ENCODE measurements at regions not wholly inside any gene's neighbourhood (a gene's known extent, or its start where the extent isn't known, plus 50 kb on each side); places are given as distances from the start of the nearest gene placed in this dataset.

GRCh38 chr13:112152846-112153245 lies 85.9 kb downstream of the SOX1 start:
- no peaks in the 10 kb centered on the region for H3K4me1 ChIP-seq (ENCODE audit: control insufficient read depth, extremely low read depth, insufficient read depth, low read length)
- no peak overlapping the region for H3K4me2 ChIP-seq (ENCODE audit: insufficient read depth, low read length)
- no peak overlapping the region for H3K4me3 ChIP-seq (replicated peaks in 1 of 3; ENCODE audit: insufficient read depth in 1 of 3, low read depth in 1 of 3, low read length in 3 of 3)
- TF ChIP-seq GATA2 (IDR thresholded peaks at IDR 0.05; ENCODE audit: insufficient read depth, insufficient read length, low read depth, low read length) (no peak), POLR2AphosphoS5 (IDR thresholded peaks at IDR 0.05; ENCODE audit: insufficient read depth, low read depth, low read length) (no peak), FOS (IDR thresholded peaks at IDR 0.05; ENCODE audit: borderline replicate concordance, insufficient read depth, low read length) (no peak), MYC (IDR thresholded peaks at IDR 0.05; ENCODE audit: low read depth, low read length) (no peak), EZH2 (IDR thresholded peaks at IDR 0.05; ENCODE audit: borderline replicate concordance, low read depth, low read length, severe bottlenecking) (no peak), CTCF (IDR thresholded peaks at IDR 0.05; ENCODE audit: extremely low read depth in 1 of 2, insufficient read depth in 1 of 2, low read depth in 1 of 2, low read length in 2 of 2) (no peak), POLR2A (IDR thresholded peaks at IDR 0.05; ENCODE audit: low read depth, low read length) (no peak), JUN (IDR thresholded peaks at IDR 0.05; ENCODE audit: borderline replicate concordance, insufficient read depth, insufficient read length, low read depth) (no peak), MAX (IDR thresholded peaks at IDR 0.05; ENCODE audit: insufficient read depth, insufficient read length) (no peak)
- H4K20me1 ChIP-seq (replicated peaks; ENCODE audit: control insufficient read depth, extremely low read depth, insufficient read depth, low read length) = no peaks in the 10 kb centered on the region
- no peaks in the 10 kb centered on the region for H3K27me3 ChIP-seq (ENCODE audit: control insufficient read depth in 2 of 2, insufficient read depth in 2 of 2, low read length in 2 of 2)
- H3K9ac ChIP-seq (replicated peaks; ENCODE audit: extremely low read depth, insufficient read depth, low read length) = no peak overlapping the region
- no peaks in the 10 kb centered on the region for H3K9me3 ChIP-seq (replicated peaks; ENCODE audit: control insufficient read depth, insufficient read depth, low read length)
- H3K27ac ChIP-seq (ENCODE audit: insufficient read depth, low read depth, low read length) = no peak overlapping the region
- no peak for DNase-seq (ENCODE audit: low read depth, low spot score)
- ChIA-PET POLR2A (no interaction called here), CTCF (no interaction called here)
- no TSS peak for BruUV-seq (replicated peaks)
- no peak overlapping the region for H2AFZ ChIP-seq (ENCODE audit: low read depth, low read length)
- intact Hi-C loops (cut with micrococcal nuclease) (no loop called here), dilution Hi-C loops (cut with MboI; ENCODE audit: extremely low pct_ligation_motif_present, low sequenced_read_pairs) (no loop called here)
- H3K36me3 ChIP-seq (ENCODE audit: control insufficient read depth in 2 of 2, extremely low read depth in 1 of 2, insufficient read depth in 2 of 2, low read length in 2 of 2) = no peaks in the 10 kb centered on the region
- FAIRE-seq = no peak
- H3K9me1 ChIP-seq (replicated peaks; ENCODE audit: control insufficient read depth, extremely low read depth, insufficient read depth, low read length) = no peaks in the 10 kb centered on the region
- H3K79me2 ChIP-seq (ENCODE audit: control insufficient read depth, insufficient read depth, low read length) = no peaks in the 10 kb centered on the region
